ENCODE measurements at regions not wholly inside any gene's neighbourhood (a gene's known extent, or its start where the extent isn't known, plus 50 kb on each side); places are given as distances from the start of the nearest gene placed in this dataset.

- no peak for TF ChIP-seq CTCF (IDR thresholded peaks at IDR 0.05; ENCODE audit: control insufficient read depth, insufficient read depth, low read depth, low read length, missing control alignments)
- no peak overlapping the region for H3K4me3 ChIP-seq (ENCODE audit: control insufficient read depth, low read depth, low read length)
- peak; percentile 69 for DNase-seq (ENCODE audit: low read depth)
Observed at GRCh38 chr10:4775808-4776207, 50.2 kb upstream of the AKR1E2 start.

GRCh38 chr10:4772202-4772570 lies 53.8 kb upstream of the AKR1E2 start:
- no peak for DNase-seq (ENCODE audit: low read depth)
- TF ChIP-seq CTCF (IDR thresholded peaks at IDR 0.05; ENCODE audit: control insufficient read depth, insufficient read depth, low read depth, low read length, missing control alignments) = no peak

GRCh38 chr10:4771554-4772201 lies 54.3 kb upstream of the AKR1E2 start:
- no peak overlapping the region for H3K4me3 ChIP-seq (ENCODE audit: control insufficient read depth, low read depth, low read length)
- no peak for TF ChIP-seq CTCF (IDR thresholded peaks at IDR 0.05; ENCODE audit: control insufficient read depth, insufficient read depth, low read depth, low read length, missing control alignments)
- DNase-seq (ENCODE audit: low read depth) = no peak

More at GRCh38 chr10:4772202-4772570, 53.8 kb upstream of the AKR1E2 start:
- no peak overlapping the region for H3K4me3 ChIP-seq (ENCODE audit: control insufficient read depth, low read depth, low read length)

GRCh38 chr10:4770801-4771553 lies 55.0 kb upstream of the AKR1E2 start:
- no peak overlapping the region for H3K4me3 ChIP-seq (ENCODE audit: control insufficient read depth, low read depth, low read length)
- DNase-seq (ENCODE audit: low read depth) = peak; percentile 86
- peak; percentile 15 for TF ChIP-seq CTCF (IDR thresholded peaks at IDR 0.05; ENCODE audit: control insufficient read depth, insufficient read depth, low read depth, low read length, missing control alignments)

GRCh38 chr10:4768416-4768815 lies 57.6 kb upstream of the AKR1E2 start:
- DNase-seq (ENCODE audit: low read depth) = no peak
- H3K4me3 ChIP-seq (ENCODE audit: control insufficient read depth, low read depth, low read length) = no peak overlapping the region
- TF ChIP-seq CTCF (IDR thresholded peaks at IDR 0.05; ENCODE audit: control insufficient read depth, insufficient read depth, low read depth, low read length, missing control alignments) = no peak

GRCh38 chr10:4767033-4767814 lies 58.8 kb upstream of the AKR1E2 start:
- H3K4me3 ChIP-seq (ENCODE audit: control insufficient read depth, low read depth, low read length) = no peak overlapping the region
- DNase-seq (ENCODE audit: low read depth) = no peak
- peak; percentile 69 for TF ChIP-seq CTCF (IDR thresholded peaks at IDR 0.05; ENCODE audit: control insufficient read depth, insufficient read depth, low read depth, low read length, missing control alignments)

Data from AG09309 (cell line).